OCI-LY7 (cell line): ENCODE measurements at regions not wholly inside any gene's neighbourhood (a gene's known extent, or its start where the extent isn't known, plus 50 kb on each side); places are given as distances from the start of the nearest gene placed in this dataset.
"Not testable (repeated sequence)": the region's sequence is repeated elsewhere in the genome, so short reads cannot be mapped to it uniquely, and the experiment has no call there.

Experiments used
- EZH2phosphoT487 ChIP-seq: fragments of 200-600 bp; sonication (generic); IDR thresholded peaks from 2 replicates; pipeline ENCODE4 v1.6.1; 2018; ENCODE audit warnings: low read depth, borderline replicate concordance, mild to moderate bottlenecking, mixed run types, antibody characterized with exemption, low read length, moderate library complexity, mixed read lengths
- TF ChIP-seq, protein P1 (sequence below): fragments of 200-600 bp; sonication (generic); conservative IDR thresholded peaks from 2 replicates; pipeline ENCODE4 v1.5.1; 2014; ENCODE audit warnings: mild to moderate bottlenecking, antibody characterized with exemption, low read length, moderate library complexity, mixed read lengths

DNA sequence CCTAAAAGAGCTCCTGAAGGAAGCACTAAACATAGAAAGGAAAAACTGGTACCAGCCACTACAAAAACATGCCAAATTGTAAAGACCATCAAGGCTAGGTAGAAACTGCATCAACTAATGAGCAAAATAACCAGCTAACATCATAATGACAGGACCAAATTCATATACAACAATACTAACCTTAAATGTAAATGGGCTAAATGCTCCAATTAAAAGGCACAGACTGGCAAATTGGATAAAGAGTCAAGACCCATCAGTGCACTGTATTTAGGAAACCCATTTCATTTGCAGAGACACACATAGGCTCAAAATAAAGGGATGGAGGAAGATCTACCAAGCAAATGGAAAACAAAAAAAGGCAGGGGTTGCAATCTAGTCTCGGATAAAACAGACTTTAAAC, 150.1 kb upstream of the FAT3 start:
- TF ChIP-seq, protein P1, sequence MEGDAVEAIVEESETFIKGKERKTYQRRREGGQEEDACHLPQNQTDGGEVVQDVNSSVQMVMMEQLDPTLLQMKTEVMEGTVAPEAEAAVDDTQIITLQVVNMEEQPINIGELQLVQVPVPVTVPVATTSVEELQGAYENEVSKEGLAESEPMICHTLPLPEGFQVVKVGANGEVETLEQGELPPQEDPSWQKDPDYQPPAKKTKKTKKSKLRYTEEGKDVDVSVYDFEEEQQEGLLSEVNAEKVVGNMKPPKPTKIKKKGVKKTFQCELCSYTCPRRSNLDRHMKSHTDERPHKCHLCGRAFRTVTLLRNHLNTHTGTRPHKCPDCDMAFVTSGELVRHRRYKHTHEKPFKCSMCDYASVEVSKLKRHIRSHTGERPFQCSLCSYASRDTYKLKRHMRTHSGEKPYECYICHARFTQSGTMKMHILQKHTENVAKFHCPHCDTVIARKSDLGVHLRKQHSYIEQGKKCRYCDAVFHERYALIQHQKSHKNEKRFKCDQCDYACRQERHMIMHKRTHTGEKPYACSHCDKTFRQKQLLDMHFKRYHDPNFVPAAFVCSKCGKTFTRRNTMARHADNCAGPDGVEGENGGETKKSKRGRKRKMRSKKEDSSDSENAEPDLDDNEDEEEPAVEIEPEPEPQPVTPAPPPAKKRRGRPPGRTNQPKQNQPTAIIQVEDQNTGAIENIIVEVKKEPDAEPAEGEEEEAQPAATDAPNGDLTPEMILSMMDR: not testable (repeated sequence)
- not testable (repeated sequence) for TF ChIP-seq EZH2phosphoT487
